ENCODE measurements at regions not wholly inside any gene's neighbourhood (a gene's known extent, or its start where the extent isn't known, plus 50 kb on each side); places are given as distances from the start of the nearest gene placed in this dataset.
"Not testable (repeated sequence)": the region's sequence is repeated elsewhere in the genome, so short reads cannot be mapped to it uniquely, and the experiment has no call there.

DNA sequence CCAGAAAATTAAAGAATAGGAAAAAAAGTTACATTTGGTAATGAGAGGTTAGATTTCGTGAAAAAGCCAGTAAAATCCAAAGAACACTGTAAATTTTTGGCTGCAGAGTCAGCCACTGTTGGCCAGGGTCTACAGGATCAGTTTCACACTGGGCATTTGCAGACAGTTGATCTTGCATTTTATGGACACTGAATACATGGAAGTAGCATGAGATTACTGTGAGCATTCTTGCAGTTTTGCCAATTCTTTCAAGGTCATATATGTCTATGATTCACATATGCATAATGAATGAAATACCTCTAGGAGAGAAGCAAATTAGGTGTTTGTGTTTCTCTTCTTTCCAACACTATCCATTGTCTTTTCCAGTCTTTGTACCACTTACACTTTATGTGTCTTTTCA, 200.8 kb upstream of the DPYD start:
- peaks cover 12% of the 10 kb centered on the region for H3K4me1 ChIP-seq (ENCODE audit: control insufficient read depth, insufficient read depth, low read length)
- no peak overlapping the region for H3K4me3 ChIP-seq (ENCODE audit: low read length)
- no peaks in the 10 kb centered on the region for H3K36me3 ChIP-seq (ENCODE audit: control insufficient read depth, insufficient read depth, low read length, severe bottlenecking)
- H3K9ac ChIP-seq (ENCODE audit: low read length), result no peak overlapping the region
- H3K27me3 ChIP-seq (replicated peaks; ENCODE audit: control insufficient read depth, insufficient read depth, low read length), result no peaks in the 10 kb centered on the region
- H3K9me3 ChIP-seq (ENCODE audit: control insufficient read depth, low read length), result no peaks in the 10 kb centered on the region
- no peak for DNase-seq (ENCODE audit: low read depth)

DNA sequence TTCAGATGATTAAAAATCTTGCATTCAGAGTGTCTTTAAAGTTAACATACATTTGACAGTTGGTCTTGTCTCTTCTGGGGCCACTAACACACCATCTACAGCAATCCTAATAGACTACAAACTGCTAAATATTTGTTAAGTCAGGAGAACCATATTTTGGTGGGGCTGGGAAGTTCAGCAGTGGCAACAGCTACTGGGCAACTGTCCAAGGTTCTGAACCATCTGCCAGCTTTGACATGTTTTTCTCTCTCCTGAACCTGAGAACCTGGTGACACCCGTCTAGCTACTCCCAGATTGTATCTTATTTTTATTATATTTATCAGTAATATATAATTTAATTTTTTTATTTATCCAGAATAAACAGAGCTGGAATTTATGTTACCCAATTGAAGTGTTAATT, 199.0 kb upstream of the DPYD start:
- Histone ChIP-seq H3K4me1 (ENCODE audit: control insufficient read depth, insufficient read depth, low read length) (peaks cover 12% of the 10 kb centered on the region), H3K4me3 (ENCODE audit: low read length) (no peak overlapping the region), H3K9ac (ENCODE audit: low read length) (no peak overlapping the region), H3K9me3 (ENCODE audit: control insufficient read depth, low read length) (no peaks in the 10 kb centered on the region), H3K27me3 (replicated peaks; ENCODE audit: control insufficient read depth, insufficient read depth, low read length) (no peaks in the 10 kb centered on the region), H3K36me3 (ENCODE audit: control insufficient read depth, insufficient read depth, low read length, severe bottlenecking) (no peaks in the 10 kb centered on the region)
- no peak for DNase-seq (ENCODE audit: low read depth)

DNA sequence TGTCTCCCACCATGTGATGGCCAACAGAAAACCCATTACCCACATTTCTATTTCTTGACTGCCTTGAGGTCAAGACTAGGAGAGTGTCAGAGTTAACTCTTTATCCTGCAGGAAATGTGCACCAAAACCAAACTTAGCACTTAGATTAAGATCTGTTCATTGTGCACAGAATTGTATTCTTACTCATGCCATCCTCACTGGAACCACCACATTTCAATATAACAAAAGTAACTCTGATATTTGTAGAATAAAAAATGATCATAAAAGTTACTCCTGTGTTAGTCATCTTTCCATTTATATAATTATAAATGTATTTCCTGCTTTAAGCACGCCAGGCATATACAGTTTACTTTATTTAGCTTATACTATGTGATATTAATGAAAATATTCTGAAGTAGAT, 193.0 kb upstream of the DPYD start:
- DNase-seq (ENCODE audit: low read depth), result no peak
- peaks cover 3% of the 10 kb centered on the region for H3K4me1 ChIP-seq (ENCODE audit: control insufficient read depth, insufficient read depth, low read length)
- H3K4me3 ChIP-seq (ENCODE audit: low read length), result no peak overlapping the region
- H3K9ac ChIP-seq (ENCODE audit: low read length), result no peak overlapping the region
- no peaks in the 10 kb centered on the region for H3K36me3 ChIP-seq (ENCODE audit: control insufficient read depth, insufficient read depth, low read length, severe bottlenecking)
- no peaks in the 10 kb centered on the region for H3K9me3 ChIP-seq (ENCODE audit: control insufficient read depth, low read length)
- H3K27me3 ChIP-seq (replicated peaks; ENCODE audit: control insufficient read depth, insufficient read depth, low read length), result no peaks in the 10 kb centered on the region

DNA sequence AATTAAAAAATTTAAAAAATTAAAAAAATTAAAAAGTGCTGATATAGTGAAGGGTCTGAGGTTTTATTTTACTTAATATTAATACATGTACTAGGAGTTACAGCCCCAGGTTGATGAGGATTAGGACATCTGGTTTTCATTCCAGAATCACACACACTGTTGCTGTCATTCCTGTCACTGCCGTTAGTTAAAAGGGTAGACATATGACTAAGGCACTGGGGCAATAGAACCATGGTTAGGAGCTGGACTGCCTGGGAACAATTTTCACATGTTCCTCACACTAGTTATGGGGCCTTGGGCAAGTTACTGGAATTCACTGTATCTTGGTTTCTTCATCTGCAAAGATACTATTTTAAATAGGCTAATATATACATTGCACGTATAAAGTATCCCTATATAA, 191.8 kb upstream of the DPYD start:
- H3K4me1 ChIP-seq (ENCODE audit: control insufficient read depth, insufficient read depth, low read length), result no peaks in the 10 kb centered on the region
- DNase-seq (ENCODE audit: low read depth), result no peak
- H3K36me3 ChIP-seq (ENCODE audit: control insufficient read depth, insufficient read depth, low read length, severe bottlenecking), result no peaks in the 10 kb centered on the region
- peaks cover 8% of the 10 kb centered on the region for H3K9me3 ChIP-seq (ENCODE audit: control insufficient read depth, low read length)
- H3K9ac ChIP-seq (ENCODE audit: low read length), result no peak overlapping the region
- H3K27me3 ChIP-seq (replicated peaks; ENCODE audit: control insufficient read depth, insufficient read depth, low read length), result no peaks in the 10 kb centered on the region
- H3K4me3 ChIP-seq (ENCODE audit: low read length), result no peak overlapping the region

DNA sequence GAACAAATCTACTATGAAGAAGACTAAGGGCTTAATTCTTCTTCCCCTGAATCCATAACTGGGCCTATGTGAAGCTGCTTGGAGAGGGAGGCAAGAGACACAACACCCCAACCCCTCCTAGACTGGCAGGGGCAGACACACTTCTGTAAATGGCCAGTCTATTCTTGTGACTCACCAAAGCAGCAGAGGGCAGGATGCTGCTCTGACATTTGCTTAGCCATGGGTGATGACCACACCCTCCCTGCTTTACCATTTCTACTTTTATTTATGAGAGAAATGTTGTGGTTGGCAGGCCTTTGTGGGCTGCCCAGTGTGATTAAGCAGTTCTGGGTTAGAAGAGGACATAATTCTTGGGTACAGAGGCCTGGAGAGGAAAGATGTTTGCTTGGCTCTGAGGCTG, 189.8 kb upstream of the DPYD start:
- Histone ChIP-seq H3K36me3 (ENCODE audit: control insufficient read depth, insufficient read depth, low read length, severe bottlenecking) (no peaks in the 10 kb centered on the region), H3K9me3 (ENCODE audit: control insufficient read depth, low read length) (peaks cover 17% of the 10 kb centered on the region), H3K4me1 (ENCODE audit: control insufficient read depth, insufficient read depth, low read length) (no peaks in the 10 kb centered on the region), H3K9ac (ENCODE audit: low read length) (no peak overlapping the region), H3K27me3 (replicated peaks; ENCODE audit: control insufficient read depth, insufficient read depth, low read length) (no peaks in the 10 kb centered on the region), H3K4me3 (ENCODE audit: low read length) (no peak overlapping the region)
- peak; percentile 34 for DNase-seq (ENCODE audit: low read depth)

DNA sequence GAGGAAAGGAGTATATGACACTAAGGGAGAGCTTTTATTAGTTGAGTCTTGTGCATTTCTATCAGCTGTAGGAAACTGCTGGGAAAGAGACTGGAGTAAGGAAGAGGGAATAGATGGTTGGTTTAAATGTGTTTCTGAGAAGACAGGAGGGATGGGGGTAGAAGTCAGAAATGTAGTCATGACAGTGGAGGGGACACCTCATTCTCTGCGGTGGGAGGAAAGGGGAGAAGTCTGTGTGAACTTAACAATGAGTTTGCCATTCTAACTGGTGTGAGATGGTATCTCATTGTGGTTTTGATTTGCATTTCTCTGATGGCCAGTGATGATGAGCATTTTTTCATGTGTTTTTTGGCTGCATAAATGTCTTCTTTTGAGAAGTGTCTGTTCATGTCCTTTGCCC, 187.5 kb upstream of the DPYD start:
- H3K9me3 ChIP-seq (ENCODE audit: control insufficient read depth, low read length), result peaks cover 17% of the 10 kb centered on the region
- H3K4me1 ChIP-seq (ENCODE audit: control insufficient read depth, insufficient read depth, low read length), result peaks cover 19% of the 10 kb centered on the region
- not testable (repeated sequence) for DNase-seq (ENCODE audit: low read depth); H3K27me3 ChIP-seq (replicated peaks; ENCODE audit: control insufficient read depth, insufficient read depth, low read length); H3K4me3 ChIP-seq (ENCODE audit: low read length); H3K36me3 ChIP-seq (ENCODE audit: control insufficient read depth, insufficient read depth, low read length, severe bottlenecking); H3K9ac ChIP-seq (ENCODE audit: low read length)

DNA sequence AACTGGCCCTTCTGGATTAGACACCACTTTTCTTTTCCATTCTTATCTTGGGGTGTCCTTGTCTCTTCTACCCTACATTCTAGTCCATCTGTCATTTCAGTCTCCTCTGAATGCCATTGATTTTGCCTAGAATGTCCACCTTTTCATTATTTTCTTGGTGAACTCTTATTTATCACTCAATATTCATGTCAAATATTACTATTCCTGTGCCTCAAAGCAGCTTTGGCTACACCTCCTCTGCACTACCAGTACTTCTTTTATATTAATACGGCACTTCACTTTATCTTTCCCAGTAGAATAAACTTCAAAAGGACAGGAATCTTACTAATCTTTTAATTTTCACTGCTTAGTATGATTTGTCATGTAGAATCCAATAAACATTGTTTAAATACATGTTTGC, 186.4 kb upstream of the DPYD start:
- H3K9me3 ChIP-seq (ENCODE audit: control insufficient read depth, low read length), result peaks cover 17% of the 10 kb centered on the region
- H3K36me3 ChIP-seq (ENCODE audit: control insufficient read depth, insufficient read depth, low read length, severe bottlenecking), result no peaks in the 10 kb centered on the region
- no peak overlapping the region for H3K9ac ChIP-seq (ENCODE audit: low read length)
- H3K4me1 ChIP-seq (ENCODE audit: control insufficient read depth, insufficient read depth, low read length), result peaks cover 22% of the 10 kb centered on the region
- no peaks in the 10 kb centered on the region for H3K27me3 ChIP-seq (replicated peaks; ENCODE audit: control insufficient read depth, insufficient read depth, low read length)
- no peak overlapping the region for H3K4me3 ChIP-seq (ENCODE audit: low read length)
- no peak for DNase-seq (ENCODE audit: low read depth)

DNA sequence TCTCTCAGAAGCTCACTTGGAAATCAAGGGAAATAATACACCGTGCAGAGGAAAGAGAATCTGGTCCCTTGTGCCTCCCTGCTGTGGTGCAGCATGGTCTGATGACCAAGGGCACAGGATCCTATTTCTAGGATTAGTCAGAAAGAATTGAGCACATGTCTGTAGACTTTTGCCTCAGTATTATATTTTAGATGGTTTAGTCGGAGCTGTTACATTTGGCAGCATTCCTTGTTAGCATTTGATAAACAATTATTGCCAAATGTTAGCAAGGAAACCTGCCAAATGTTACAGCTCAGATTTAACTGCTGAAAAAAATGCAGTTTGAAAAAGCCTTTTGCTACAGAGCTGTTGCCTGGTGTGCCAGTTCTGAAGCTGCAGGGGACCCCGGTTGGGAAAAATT, 183.5 kb upstream of the DPYD start:
- Histone ChIP-seq H3K4me3 (ENCODE audit: low read length) (peak overlapping the region; percentile 39), H3K4me1 (ENCODE audit: control insufficient read depth, insufficient read depth, low read length) (peaks cover 41% of the 10 kb centered on the region), H3K36me3 (ENCODE audit: control insufficient read depth, insufficient read depth, low read length, severe bottlenecking) (no peaks in the 10 kb centered on the region), H3K9ac (ENCODE audit: low read length) (no peak overlapping the region), H3K27me3 (replicated peaks; ENCODE audit: control insufficient read depth, insufficient read depth, low read length) (no peaks in the 10 kb centered on the region), H3K9me3 (ENCODE audit: control insufficient read depth, low read length) (peaks cover 17% of the 10 kb centered on the region)
- DNase-seq (ENCODE audit: low read depth), result peak; percentile 69

DNA sequence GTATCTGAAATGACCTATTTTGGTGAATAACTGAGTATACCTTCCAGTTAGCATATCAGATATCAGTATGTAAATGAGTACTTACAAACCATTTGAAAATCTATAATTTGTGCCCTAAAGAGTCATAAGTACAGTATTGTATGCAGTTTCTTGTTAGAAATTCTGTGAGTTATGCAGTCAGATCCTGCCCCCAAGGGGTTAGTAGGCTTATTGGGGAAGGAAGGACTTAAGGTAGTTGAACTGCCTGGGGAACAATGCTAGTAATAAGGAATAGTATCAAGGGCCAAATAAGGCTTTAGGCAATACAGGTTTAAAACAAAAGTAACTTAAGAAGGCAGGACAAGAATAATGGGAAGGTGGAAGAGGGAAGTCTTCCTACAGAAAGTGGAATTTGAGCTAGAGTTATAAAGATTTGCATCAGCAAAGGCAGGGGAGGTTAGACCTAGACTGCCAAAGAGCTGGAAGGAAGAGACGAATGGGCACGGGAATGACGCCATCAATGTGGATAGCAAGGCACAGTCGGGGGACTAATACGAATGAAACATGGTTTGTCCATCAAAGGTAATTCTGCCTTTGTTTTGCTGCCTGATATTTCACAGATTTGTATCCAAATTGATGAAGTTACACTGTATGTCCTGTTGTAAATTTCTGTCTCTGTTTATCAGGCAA, 182.9 kb upstream of the DPYD start:
- H3K27me3 ChIP-seq (replicated peaks; ENCODE audit: control insufficient read depth, insufficient read depth, low read length), result no peaks in the 10 kb centered on the region
- no peak for DNase-seq (ENCODE audit: low read depth)
- H3K4me1 ChIP-seq (ENCODE audit: control insufficient read depth, insufficient read depth, low read length), result peaks cover 44% of the 10 kb centered on the region
- no peak overlapping the region for H3K9ac ChIP-seq (ENCODE audit: low read length)
- peaks cover 17% of the 10 kb centered on the region for H3K9me3 ChIP-seq (ENCODE audit: control insufficient read depth, low read length)
- H3K4me3 ChIP-seq (ENCODE audit: low read length), result no peak overlapping the region
- H3K36me3 ChIP-seq (ENCODE audit: control insufficient read depth, insufficient read depth, low read length, severe bottlenecking), result no peaks in the 10 kb centered on the region

DNA sequence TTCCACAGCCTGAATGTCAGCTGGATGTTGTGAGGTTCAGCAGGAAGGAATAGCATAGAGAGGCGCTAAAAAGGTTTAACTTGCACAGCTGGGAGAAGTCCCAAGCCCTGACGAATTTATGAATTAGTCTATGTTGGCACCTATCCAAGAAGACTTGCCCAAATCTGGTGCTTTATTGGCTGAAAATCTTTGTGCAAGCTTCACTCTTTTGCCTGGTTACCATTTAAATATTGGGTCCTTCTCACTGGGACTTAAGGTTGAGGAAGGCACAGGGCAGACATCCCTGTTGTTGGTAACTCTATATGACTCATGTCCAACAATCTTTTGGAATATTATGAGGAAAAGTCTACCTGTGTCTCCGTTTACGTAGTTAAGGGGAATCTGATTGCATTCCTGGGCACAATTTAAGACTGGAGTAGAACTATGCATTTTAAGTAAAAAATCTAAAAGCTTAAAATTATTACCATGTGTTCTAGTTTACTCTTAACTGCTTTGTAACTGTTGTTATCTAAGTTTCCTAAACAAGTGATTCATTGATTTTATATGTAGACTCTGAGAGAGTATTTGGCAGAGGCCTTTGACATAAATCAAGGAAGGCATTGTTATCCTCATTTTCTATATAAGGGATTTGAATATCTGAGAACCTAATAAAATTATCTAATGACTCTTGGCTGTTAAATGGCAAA, 181.7 kb upstream of the DPYD start:
- Histone ChIP-seq H3K9me3 (ENCODE audit: control insufficient read depth, low read length) (peaks cover 7% of the 10 kb centered on the region), H3K36me3 (ENCODE audit: control insufficient read depth, insufficient read depth, low read length, severe bottlenecking) (no peaks in the 10 kb centered on the region), H3K9ac (ENCODE audit: low read length) (no peak overlapping the region), H3K4me1 (ENCODE audit: control insufficient read depth, insufficient read depth, low read length) (peaks cover 44% of the 10 kb centered on the region), H3K4me3 (ENCODE audit: low read length) (no peak overlapping the region), H3K27me3 (replicated peaks; ENCODE audit: control insufficient read depth, insufficient read depth, low read length) (no peaks in the 10 kb centered on the region)
- DNase-seq (ENCODE audit: low read depth), result peak; percentile 38

DNA sequence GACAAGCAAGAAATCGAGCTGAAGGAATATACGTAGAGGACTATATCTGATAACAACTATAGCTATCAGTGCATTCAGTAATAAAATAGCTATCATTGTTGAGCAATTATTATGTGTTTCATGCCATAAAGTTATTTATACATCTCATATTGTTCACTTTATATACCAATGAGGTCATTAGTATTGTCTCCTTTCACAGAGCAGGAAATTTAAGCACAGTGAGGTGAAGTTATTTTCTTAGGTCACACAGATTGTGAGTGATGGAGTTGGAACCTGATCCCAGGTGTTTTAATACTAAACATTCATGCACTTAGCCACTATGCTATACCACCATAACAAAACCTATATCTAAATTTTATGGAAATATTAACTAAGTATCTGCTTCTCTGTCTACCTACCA, 180.5 kb upstream of the DPYD start:
- no peaks in the 10 kb centered on the region for H3K9me3 ChIP-seq (ENCODE audit: control insufficient read depth, low read length)
- H3K4me3 ChIP-seq (ENCODE audit: low read length), result no peak overlapping the region
- DNase-seq (ENCODE audit: low read depth), result no peak
- no peak overlapping the region for H3K9ac ChIP-seq (ENCODE audit: low read length)
- no peaks in the 10 kb centered on the region for H3K36me3 ChIP-seq (ENCODE audit: control insufficient read depth, insufficient read depth, low read length, severe bottlenecking)
- no peaks in the 10 kb centered on the region for H3K27me3 ChIP-seq (replicated peaks; ENCODE audit: control insufficient read depth, insufficient read depth, low read length)
- peaks cover 44% of the 10 kb centered on the region for H3K4me1 ChIP-seq (ENCODE audit: control insufficient read depth, insufficient read depth, low read length)

DNA sequence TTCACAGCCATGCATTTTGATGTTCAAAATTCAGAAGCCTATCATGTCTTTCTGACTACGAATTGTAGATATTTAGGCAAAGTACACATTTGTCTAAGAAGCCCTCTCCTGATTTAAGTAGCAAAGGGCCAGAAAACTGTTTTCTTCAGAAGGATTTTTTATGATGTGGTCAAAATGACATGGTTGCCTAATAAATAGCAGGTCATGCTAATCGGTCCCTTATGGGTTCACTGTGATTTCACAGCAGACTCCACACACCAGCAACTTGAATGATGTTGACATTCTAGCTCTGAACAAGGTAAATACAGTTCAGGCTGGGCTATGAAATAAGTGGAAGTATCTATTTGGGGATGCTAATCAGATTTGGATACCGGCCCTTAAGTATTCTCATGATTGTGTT, 178.7 kb upstream of the DPYD start:
- H3K9ac ChIP-seq (ENCODE audit: low read length), result no peak overlapping the region
- H3K36me3 ChIP-seq (ENCODE audit: control insufficient read depth, insufficient read depth, low read length, severe bottlenecking), result no peaks in the 10 kb centered on the region
- H3K27me3 ChIP-seq (replicated peaks; ENCODE audit: control insufficient read depth, insufficient read depth, low read length), result no peaks in the 10 kb centered on the region
- no peaks in the 10 kb centered on the region for H3K9me3 ChIP-seq (ENCODE audit: control insufficient read depth, low read length)
- no peak overlapping the region for H3K4me3 ChIP-seq (ENCODE audit: low read length)
- H3K4me1 ChIP-seq (ENCODE audit: control insufficient read depth, insufficient read depth, low read length), result peaks cover 35% of the 10 kb centered on the region
- no peak for DNase-seq (ENCODE audit: low read depth)
